GM12878 (cell line): ENCODE measurements at regions not wholly inside any gene's neighbourhood (a gene's known extent, or its start where the extent isn't known, plus 50 kb on each side); places are given as distances from the start of the nearest gene placed in this dataset.

ENCODE experiments used
- BMI1 ChIP-seq: fragments of 450-650 bp; IDR thresholded peaks from 2 replicates; pipeline ENCODE4 v1.6.1; 2016; ENCODE audit warnings: mild to moderate bottlenecking, moderate library complexity, borderline replicate concordance
- EED ChIP-seq: sonication (generic); IDR thresholded peaks from 2 replicates; pipeline ENCODE4 v1.6.1; 2016; ENCODE audit warnings: antibody characterized with exemption, low read depth
- ELK1 ChIP-seq: IDR thresholded peaks from 2 replicates; pipeline ENCODE4 v1.6.1; 2012; ENCODE audit warnings: low read depth, low read length, improper control_type of control experiment
- ETV6 ChIP-seq, 2 experiments: fragments of 450-650 bp in 1 of 2; IDR thresholded peaks in 1 of 2; conservative IDR thresholded peaks in 1 of 2; 2 replicates each; pipeline ENCODE4 v1.6.1; 2014; ENCODE audit warnings: antibody characterized with exemption in 1 of 2, borderline replicate concordance in 1 of 2, low read depth in 1 of 2, mild to moderate bottlenecking in 1 of 2, moderate library complexity in 1 of 2
- EZH2 ChIP-seq: IDR thresholded peaks from 2 replicates; pipeline ENCODE4 v1.6.1; 2012; ENCODE audit warnings: low read depth, mild to moderate bottlenecking, control low read depth, inconsistent platforms, low read length, borderline replicate concordance; ENCODE audit not compliant: control insufficient read depth
- HSF1 ChIP-seq: fragments of 150-350 bp; IDR thresholded peaks from 2 replicates; pipeline ENCODE4 v1.6.1; 2014; ENCODE audit warnings: mild to moderate bottlenecking, low read depth, low read length
- KLF5 ChIP-seq: fragments of 450-650 bp; IDR thresholded peaks from 2 replicates; pipeline ENCODE4 v1.6.1; 2014; ENCODE audit warnings: mild to moderate bottlenecking; ENCODE audit not compliant: partially characterized antibody
- LARP7 ChIP-seq: fragments of 450-650 bp; IDR thresholded peaks from 2 replicates; pipeline ENCODE4 v1.6.1; 2017; ENCODE audit warnings: mild to moderate bottlenecking
- MEF2B ChIP-seq: fragments of 450-650 bp; IDR thresholded peaks from 2 replicates; pipeline ENCODE4 v1.6.1; 2018; ENCODE audit warnings: mild to moderate bottlenecking, moderate library complexity; ENCODE audit not compliant: partially characterized antibody, poor library complexity, severe bottlenecking
- NFIC ChIP-seq: IDR thresholded peaks from 2 replicates; pipeline ENCODE4 v1.6.1; 2012; ENCODE audit warnings: low read depth, mild to moderate bottlenecking, inconsistent platforms, low read length, moderate library complexity
- PKNOX1 ChIP-seq: fragments of 450-650 bp; IDR thresholded peaks from 2 replicates; pipeline ENCODE4 v1.6.1; 2016; ENCODE audit warnings: mild to moderate bottlenecking
- PML ChIP-seq: IDR thresholded peaks from 2 replicates; pipeline ENCODE4 v1.6.1; 2012; ENCODE audit warnings: low read length, inconsistent platforms
- SMAD1 ChIP-seq: fragments of 450-650 bp; IDR thresholded peaks from 2 replicates; pipeline ENCODE4 v1.6.1; 2018; ENCODE audit warnings: mild to moderate bottlenecking, low read depth; ENCODE audit not compliant: partially characterized antibody
- SMAD5 ChIP-seq: IDR thresholded peaks from 2 replicates; pipeline ENCODE4 v1.6.1; 2016; ENCODE audit warnings: antibody characterized with exemption, low read depth
- SUZ12 ChIP-seq: fragments of 200-600 bp; sonication (generic); IDR thresholded peaks from one replicate; pipeline ENCODE4 v1.6.1; 2018; ENCODE audit warnings: antibody characterized with exemption, mild to moderate bottlenecking; ENCODE audit not compliant: unreplicated experiment
- TARDBP ChIP-seq: IDR thresholded peaks from 2 replicates; pipeline ENCODE4 v1.6.1; 2016; ENCODE audit warnings: borderline replicate concordance
- TBL1XR1 ChIP-seq: IDR thresholded peaks from 2 replicates; pipeline ENCODE4 v1.6.1; 2012; ENCODE audit warnings: low read depth, low read length, improper control_type of control experiment
- TCF7 ChIP-seq: IDR thresholded peaks from 2 replicates; pipeline ENCODE4 v1.6.1; 2014; ENCODE audit warnings: antibody characterized with exemption, borderline replicate concordance
- USF2 ChIP-seq: IDR thresholded peaks from 2 replicates; pipeline ENCODE4 v1.6.1; 2011; ENCODE audit warnings: low read depth, low read length, improper control_type of control experiment, borderline replicate concordance
- YY1 ChIP-seq: IDR thresholded peaks from 2 replicates; pipeline ENCODE4 v1.6.1; 2011; ENCODE audit warnings: low read depth, mild to moderate bottlenecking, low read length
- ZBED1 ChIP-seq: IDR thresholded peaks from 2 replicates; pipeline ENCODE4 v1.6.1; 2016; ENCODE audit warnings: borderline replicate concordance
- ZNF24 ChIP-seq: fragments of 450-650 bp; IDR thresholded peaks from 2 replicates; pipeline ENCODE4 v1.6.1; 2017; ENCODE audit warnings: antibody characterized with exemption, mild to moderate bottlenecking
- ZNF592 ChIP-seq: fragments of 450-650 bp; IDR thresholded peaks from 2 replicates; pipeline ENCODE4 v1.6.1; 2017; ENCODE audit warnings: mild to moderate bottlenecking, moderate library complexity

GRCh38 chr2:7722212-7722910 is 805.1 kb downstream of the RNF144A start (continued):
- TF ChIP-seq HSF1 (no peak), EZH2 (no peak), TARDBP (no peak), EED (no peak), ETV6 (conservative IDR thresholded peaks at IDR 0.05 in 1 of 2, IDR thresholded peaks at IDR 0.05 in 1 of 2; ENCODE audit: borderline replicate concordance in 1 of 2, low read depth in 1 of 2) (no peak), PML (no peak), PKNOX1 (no peak), KLF5 (no peak), ZNF592 (no peak; the same call in 1 of the 2 replicates), YY1 (no peak), MEF2B (peak; percentile 29), SMAD1 (peak; percentile 69), ELK1 (no peak), SUZ12 (no peak), TCF7 (no peak), BMI1 (peak; percentile 82), TBL1XR1 (no peak), SMAD5 (no peak), ZBED1 (no peak), ZNF24 (peak; percentile 84), USF2 (no peak), NFIC (no peak), LARP7 (no peak)
